Left colon (tissue), 2 donors: ENCODE measurements at regions not wholly inside any gene's neighbourhood (a gene's known extent, or its start where the extent isn't known, plus 50 kb on each side); places are given as distances from the start of the nearest gene placed in this dataset.
"Not testable (repeated sequence)": the region's sequence is repeated elsewhere in the genome, so short reads cannot be mapped to it uniquely, and the experiment has no call there.

ENCODE experiments used
- ATAC-seq: fragments of 200-7000 bp; cut with Tn5 transposase; one replicate; pipeline ENCODE4 v1.9.1; 2020; ENCODE audit warnings: mild to moderate bottlenecking, moderate library complexity
- DNase-seq, 2 donors: peaks; one replicate each; pipeline ENCODE4 v3.0.0-alpha.2; 2020
- intact Hi-C, 2 donors: fragments of 100-400 bp; cut with DNase I in 1 of 2; cut with micrococcal nuclease in 1 of 2; formaldehyde crosslinking; loops; one replicate each; pipeline versions ENCODE4 v1.11.2 to v1.14.0; 2022; cut with DNase I, micrococcal nuclease
- donor health status: DM: no; HTN: no; CAD: no.
- donor health status: DM: yes; HTN: yes; CAD: no.

DNA sequence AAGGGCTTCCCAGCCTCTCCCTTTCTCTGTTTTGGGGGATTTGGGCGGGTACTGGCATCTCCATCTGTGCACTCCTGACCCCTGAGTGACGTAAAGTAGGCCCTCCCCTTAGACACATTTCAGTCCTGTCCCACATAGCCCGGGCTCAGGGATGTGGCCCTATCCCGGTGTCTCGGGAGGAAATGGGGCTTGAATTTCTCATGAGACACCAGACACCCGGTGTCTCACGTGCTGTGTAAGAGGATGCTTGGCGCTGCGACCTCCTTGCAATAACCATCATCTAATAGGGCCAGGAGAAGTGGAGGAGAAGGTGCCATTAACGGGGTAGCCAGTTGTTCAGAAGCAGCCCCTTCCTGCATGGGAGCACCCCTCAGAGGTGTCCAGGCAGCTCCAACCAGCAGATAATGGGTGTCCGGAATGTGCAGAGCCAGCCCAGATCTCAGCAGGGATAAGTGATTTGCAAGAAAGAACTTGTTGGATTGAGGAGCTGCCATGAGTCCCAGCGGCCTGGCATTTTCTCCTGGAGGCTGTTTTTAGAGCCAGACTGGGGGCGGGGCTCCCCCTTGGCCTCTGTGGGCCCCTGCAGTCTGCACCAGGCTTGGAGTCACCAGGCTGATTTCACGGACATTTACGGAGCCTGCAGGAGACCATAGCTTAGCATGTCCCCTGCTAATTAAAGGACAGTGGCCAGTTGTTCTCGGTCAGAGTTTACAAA lies 372.0 kb downstream of the PREX1 start:
- intact Hi-C loops, result no loop called here
- ATAC-seq, result no peak
- no peak for DNase-seq

DNA sequence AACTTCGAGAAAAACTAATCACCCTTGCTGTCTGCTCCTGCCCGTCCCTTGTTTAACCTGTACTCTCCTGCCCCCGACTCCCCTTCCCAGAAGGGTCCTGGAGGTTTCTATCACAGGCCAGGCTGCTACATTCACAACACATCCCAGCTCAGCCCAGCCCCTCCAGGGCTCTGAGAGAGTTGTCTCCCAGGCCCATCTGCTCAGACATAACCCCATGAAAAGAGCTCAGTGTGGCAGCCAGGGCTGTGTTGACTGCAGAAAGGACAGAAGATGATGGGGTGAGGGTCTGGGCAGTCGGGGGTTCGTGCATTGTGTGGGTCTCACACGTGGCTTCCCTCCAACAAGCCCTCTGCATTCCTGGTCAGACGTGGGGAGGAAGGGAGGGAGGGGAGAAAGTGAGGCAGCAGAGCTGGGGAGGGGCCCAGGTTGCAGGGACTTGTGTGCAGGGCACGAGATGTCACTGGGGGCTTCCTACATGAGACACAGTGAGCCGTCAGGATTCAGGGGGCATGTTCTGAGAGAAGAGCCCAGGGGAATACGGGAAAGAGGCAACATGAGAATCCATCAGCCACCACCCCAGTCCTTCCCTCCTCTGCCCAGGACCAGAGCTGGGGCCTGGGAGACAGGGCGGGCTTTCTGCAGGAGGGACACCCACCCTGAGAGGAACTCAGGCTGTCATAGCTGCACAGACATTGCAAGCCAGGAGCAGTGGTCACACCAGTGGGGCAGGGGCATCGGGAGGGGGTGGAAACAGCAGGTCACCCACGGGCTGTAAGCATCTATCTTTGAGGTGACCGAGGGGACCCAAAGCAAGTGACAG lies 372.9 kb downstream of the PREX1 start:
- intact Hi-C loops, result no loop called here
- DNase-seq (no peak), ATAC-seq (no peak)

DNA sequence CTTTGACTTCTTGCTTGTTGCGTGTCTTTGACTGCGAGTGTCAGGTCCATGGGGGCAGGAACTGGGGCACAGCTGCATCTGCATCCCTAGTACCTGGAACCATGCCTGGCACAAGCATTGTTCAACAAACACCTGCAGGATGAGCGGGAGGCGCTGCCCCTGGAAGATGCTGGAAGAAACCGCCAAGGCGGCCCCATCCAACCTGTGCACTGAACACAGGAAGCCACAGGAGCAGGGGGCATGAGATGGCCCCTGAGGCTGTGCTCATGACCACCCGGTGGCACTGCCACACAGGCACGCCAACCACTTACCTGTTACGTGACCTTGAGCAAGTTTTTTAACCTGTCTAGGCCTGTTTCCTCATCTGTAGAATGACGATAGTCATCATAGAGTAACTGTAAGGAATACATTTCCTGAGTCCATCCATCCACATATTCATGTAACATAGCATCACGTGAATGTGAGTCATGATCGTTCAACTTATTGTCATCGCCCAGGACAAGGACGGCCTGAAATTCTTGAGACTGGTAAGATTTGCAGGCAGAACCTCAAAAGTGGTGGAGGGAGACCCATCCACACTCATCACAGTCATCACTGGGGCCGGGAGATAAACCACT lies 374.2 kb downstream of the PREX1 start:
- ATAC-seq, result no peak
- DNase-seq, result no peak
- intact Hi-C loops, result no loop called here

DNA sequence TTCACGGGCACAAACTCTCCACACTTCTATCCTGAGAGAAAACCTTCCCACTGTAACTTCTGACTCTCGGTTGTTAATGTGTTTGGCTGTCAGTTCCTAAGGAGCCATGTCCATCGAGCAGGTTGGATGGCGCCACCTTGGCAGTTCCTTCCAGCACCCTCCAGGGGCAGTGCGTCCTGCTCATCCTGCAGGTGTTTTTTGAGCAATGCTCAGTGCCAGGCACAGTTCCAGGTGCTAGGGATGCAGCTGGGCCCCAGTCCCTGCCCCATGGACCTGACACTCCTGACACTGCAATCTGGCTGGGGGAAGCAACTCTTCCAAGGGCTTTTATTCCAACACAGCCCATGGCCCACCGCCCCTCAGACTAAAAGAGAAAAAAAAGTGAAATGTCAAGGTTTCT lies 376.4 kb downstream of the PREX1 start:
- ATAC-seq (no peak), DNase-seq (no peak)
- intact Hi-C loops, result no loop called here

DNA sequence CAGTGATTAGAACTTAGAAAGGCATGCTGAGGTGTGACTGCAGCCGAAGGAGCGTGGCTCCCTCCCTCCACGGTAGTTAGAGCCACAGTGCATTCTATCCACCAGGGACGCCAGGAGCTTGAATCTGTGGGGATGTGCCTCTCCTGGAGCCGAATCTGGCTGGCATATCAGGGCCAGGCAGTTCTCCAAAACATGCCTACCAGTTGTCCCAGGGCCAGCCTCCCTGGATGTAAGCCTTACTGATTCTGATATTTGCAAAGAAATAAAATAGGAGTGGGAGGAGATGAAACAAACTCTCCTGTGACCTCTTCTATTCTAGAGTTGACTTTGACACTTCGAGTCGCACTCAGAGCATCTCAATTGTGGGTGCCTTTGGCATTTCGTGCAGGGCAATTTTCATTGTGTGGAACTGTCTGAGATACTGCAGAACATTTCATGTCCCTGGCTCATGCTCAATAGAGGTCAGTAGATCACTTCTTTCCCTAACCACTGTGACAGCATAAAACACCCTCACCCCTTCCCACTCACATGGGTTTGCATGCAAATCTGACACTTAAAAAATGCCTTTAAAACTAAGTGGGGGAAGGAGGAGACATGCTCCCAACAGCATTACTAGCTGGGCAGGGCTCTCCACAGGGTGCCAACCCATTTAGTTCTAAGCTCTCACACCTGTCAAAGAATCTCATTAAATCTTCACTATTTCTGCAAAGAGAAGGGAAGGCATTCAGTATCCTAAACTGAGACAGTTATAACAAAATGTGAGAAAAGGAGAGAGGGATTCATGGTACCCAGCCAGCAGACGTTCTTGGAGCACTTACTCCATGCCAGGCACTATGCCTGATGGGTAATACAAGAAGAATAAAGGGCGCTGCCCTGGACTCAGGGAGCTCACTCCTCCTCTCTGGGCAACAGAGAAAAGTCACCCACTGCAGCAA lies 378.9 kb downstream of the PREX1 start:
- DNase-seq (no peak), ATAC-seq (no peak)
- intact Hi-C loops, result no loop called here

DNA sequence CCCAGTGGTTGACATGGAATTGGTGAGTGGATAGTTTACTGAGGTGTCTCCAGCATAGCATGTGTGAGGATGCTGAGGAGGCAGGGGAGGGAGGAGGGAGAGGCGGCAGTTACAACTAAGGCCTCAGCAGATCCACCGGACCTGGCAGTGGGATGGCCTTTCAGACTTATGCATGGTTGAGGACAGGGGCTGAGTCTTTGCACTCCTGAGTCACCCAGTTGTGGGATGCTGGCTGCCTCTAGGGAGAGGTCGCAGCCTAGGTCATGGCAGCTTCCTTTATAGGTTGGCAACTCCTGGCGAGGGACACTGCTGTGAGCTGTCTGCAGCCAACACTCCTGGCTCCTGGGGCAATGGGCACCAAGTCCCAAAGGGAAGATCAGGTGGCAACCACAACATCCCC lies 380.3 kb downstream of the PREX1 start:
- ATAC-seq (no peak), DNase-seq (no peak)
- intact Hi-C loops, result no loop called here

DNA sequence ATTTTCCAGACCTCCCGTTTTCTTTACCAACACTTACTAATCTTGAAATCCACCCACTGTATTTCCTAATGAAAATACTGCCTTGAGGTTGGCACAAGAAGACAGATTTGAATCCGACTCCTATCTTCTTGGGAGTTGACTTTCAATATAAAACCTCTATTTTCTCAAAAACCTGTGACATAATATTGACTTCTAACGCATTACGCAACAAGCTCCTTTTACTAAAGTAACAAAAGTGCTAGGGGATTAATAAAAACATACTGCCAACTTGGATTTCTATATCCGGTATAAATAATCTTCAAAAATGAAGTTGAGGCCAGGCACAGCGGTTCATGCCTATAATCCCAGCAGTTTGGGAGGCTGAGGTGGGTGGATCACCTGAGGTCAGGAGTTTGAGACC lies 382.0 kb downstream of the PREX1 start:
- ATAC-seq (no peak), DNase-seq (no peak)
- intact Hi-C loops, result no loop called here

DNA sequence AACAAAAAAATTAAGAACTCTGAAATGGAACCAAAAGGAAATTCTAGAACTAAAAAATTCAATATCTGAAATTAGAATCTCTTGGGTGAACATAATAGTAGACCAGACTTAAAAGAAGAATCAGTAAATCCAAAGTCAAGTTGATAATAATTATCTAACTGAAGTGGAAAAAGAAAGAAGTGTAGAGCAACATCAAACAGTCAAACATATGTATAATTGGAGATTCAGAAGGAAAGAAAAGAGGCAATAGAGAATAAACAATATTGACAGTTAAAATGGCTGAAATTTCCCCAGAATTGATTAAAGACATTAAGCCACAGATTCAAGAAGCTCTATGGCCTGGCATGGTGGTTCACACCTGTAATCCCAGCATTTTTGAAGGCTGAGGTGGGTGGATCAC lies 383.6 kb downstream of the PREX1 start:
- intact Hi-C loops, result no loop called here
- no peak for ATAC-seq
- no peak for DNase-seq

DNA sequence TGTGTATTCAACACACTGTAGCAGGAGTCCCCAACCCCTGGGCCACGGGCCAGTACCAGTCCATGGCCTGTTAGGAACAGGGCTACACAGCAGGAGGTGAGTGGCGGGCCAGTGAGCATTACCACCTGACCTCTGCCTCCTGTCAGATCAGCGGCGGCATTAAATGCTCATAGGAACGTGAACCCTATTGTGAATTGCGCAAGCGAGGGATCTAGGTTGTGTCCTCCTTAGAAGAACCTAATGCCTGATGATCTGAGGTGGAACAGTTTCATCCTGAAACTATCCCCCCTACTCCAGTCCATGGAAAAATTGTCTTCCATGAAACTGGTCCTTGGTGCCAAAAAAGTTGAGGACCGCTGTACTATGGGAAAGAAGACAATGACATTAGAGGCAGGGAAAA lies 386.9 kb downstream of the PREX1 start:
- DNase-seq (no peak), ATAC-seq (no peak)
- intact Hi-C loops, result no loop called here

DNA sequence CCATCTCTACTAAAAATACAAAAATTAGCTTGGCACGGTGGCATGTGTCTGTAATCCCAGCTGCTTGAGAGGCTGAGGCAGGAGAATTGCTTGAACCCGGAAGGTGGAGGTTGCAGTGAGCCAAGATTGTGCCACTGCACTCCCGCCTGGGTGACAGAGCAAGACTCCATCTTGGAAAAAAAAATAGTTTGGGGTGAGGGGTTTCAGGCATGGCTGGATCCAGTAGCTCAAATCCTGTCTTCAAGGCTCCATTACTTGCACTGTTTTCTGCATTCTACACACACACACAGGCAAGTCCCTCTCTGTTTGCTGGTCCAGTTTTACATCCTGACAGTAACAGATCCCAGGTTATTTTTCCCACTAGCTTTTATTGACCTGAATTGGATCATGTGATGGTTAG lies 387.5 kb downstream of the PREX1 start:
- intact Hi-C loops, ATAC-seq, DNase-seq: not testable (repeated sequence)

DNA sequence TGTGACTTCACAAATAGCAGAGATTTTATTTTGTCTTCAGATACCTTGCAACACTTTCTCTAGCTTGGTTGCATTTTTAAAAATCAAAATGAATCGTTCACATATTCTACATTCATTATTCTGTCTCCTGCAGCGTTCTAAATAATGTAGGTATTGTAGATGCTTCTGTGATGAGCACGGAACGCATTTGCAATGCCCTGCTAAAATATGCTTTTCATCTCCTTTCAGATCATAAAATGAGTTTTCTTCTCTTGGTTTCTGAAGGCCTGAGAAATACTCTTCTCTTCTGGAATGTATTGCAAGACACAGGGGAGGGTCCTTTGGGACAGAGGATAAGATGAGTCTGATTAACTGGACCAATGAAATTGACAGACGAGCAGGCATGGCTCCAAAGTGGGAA lies 390.7 kb downstream of the PREX1 start:
- no peak for DNase-seq
- no peak for ATAC-seq
- intact Hi-C loops, result no loop called here

DNA sequence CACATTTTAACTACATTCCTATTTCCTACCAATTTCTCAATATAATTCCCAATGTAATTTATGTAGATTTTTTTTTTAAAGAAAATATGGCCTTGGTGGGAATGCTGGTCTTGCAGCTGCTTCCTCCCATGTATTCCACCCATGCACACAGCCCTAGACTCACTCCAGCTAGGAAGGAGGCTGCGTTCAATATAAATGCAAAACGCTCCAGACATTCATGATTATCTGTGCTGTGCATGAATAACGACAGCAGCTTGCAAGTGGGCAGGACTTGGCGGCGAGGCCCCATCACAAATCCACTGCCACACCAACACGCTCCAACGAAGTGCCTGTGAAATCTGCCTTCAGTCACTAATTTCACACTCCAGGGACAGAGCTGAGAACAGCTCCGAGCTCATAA lies 391.2 kb downstream of the PREX1 start:
- ATAC-seq, intact Hi-C loops: not testable (repeated sequence)

DNA sequence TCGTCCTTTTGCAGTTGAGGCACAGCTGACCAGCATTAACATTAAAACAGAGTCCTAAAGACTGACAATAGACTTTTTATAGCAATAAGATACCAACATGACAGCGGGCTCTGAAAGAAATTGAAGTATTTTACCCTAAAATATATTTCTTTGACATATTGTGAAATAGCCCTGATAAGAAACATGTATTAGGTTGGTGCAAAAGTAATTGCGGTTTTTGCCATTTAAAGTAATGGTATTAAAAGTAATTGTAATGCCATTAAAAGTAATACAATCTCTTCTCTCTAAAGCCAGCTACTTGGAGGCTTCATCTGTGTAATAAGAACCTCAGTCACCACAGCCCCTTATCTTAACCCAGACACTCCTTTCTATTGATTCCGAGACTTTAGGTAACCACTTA lies 394.6 kb downstream of the PREX1 start:
- no peak for DNase-seq

More for the DNA sequence above, 391.2 kb downstream of the PREX1 start:
- DNase-seq, result not testable (repeated sequence)

DNA sequence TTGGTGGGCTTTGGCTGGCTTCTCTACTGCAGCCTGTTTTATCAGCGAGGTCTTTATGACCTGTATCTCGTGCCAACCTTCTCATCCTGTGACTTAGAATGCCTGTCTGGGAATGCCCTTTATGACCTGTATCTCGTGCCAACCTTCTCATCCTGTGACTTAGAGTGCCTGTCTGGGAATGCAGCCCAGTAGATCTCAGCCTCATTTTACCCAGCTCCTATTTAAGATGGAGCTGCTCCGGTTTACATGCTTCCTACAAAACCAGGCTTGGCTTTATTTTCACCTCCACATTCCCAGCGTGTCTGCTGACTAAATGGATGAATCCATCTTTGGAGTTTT lies 395.3 kb downstream of the PREX1 start:
- DNase-seq (no peak), ATAC-seq (no peak)
- intact Hi-C loops, result no loop called here

More for the DNA sequence above, 394.6 kb downstream of the PREX1 start:
- intact Hi-C loops, result no loop called here
- no peak for ATAC-seq

DNA sequence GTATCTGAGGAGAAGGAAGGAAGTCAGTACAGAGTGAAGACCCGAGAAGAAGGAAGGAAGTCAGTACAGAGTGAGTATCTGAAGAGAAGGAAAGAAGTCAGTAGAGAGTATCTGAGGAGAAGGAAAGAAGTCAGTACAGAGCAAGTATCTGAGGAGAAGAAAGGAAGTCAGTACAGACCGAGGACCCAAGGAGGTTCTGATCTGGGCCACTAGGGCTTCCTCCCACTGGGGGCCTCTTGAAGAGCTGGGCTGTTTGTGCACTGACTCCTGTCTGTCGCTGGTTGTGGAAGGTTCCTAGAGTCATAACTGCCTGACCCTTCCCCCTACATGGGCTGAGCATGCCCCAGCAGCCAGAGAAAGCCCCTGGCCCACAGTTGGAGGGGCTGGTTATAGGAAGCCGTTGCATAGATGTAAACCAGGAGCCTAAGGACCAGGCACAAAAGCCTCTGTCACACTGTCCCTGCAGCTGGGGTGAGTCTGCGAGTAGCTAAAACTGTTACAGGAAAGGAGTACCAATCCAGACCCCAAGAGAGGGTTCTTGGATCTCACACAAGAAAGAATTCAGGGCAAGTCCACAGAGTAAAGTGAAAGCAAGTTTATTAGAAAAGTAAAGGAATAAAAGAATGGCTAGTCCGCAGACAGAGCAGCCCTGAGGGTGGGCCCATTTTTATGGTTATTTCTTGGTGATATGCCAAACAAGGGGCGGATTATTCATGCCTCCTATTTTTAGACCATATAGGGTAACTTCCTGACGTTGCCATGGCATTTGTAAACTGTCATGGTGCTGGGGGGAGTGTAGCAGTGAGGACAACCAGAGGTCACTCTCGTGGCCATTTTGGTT lies 395.9 kb downstream of the PREX1 start:
- no peak for ATAC-seq

DNA sequence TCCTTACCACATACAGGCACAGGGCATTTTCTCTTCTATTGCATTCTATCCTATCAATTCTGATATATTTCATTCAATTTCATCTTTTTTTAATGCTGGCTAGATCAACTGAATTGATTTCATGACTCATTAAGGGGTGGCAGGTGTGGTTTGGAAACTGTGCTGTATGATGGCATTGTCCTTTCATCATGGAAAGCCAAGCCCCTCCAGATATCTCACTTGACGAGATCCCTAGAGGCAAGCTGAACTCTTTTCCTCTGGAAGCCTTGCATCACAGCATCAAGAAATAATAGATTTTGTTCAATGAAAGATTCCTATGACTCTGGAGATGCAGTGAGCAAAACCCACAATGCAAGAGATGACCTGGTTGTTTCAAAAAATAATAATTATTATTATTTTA lies 401.2 kb downstream of the PREX1 start:
- intact Hi-C loops, result no loop called here

More for the DNA sequence above, 395.9 kb downstream of the PREX1 start:
- intact Hi-C loops, result no loop called here
- no peak for DNase-seq

DNA sequence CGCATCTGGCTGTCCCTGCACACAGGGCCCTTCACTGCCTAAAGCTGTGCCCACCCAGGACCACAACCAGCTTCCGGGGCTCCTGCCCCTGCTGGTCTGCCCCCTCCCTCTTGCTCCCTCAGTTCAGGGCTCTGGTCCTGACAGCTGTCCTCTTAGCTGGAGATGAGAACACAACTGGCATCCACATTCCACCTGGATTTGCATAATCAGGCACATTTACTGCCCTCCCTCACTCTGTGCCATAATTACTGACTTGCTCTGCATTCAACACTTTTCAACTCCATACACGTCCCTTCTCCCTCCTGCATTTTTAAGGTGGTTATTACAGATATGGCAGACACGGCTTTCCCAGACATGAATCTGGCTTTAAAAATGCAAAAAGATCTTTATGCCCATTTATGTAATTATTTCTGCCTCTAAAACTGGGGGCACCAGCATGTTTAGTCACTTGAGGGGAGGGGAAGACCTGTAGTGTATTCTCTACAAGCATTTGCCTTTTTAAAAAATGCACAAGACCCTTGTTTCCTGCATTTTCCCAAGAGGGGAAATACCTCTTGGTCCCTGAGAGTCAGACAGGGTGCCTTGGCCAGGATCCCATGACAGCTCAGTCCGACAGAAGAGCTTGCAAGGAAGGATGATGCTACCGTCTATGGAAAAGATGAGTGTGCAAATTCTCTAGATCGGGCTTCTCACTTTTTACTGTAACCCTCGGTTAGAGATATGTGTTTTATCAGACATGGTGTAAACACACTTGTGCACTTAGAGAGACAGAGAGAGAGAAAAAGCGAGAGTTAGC lies 401.8 kb downstream of the PREX1 start:
- ATAC-seq (no peak), DNase-seq (no peak)
- intact Hi-C loops, result no loop called here

More for the DNA sequence above, 401.2 kb downstream of the PREX1 start:
- DNase-seq (no peak), ATAC-seq (no peak)
